ENCODE measurements at regions not wholly inside any gene's neighbourhood (a gene's known extent, or its start where the extent isn't known, plus 50 kb on each side); places are given as distances from the start of the nearest gene placed in this dataset.

- ATAC-seq (replicated peaks in 1 of 4) (no peak), DNase-seq (no peak)
- H3K4me1 Mint-ChIP-seq = no peaks in the 10 kb centered on the region
- 90% methylated on average over 1 of the region's 5 CpGs for WGBS (ENCODE audit: insufficient coverage)
- H3K27me3 Mint-ChIP-seq = peaks cover 0 to 9% of the 10 kb centered on the region in 2 donors
- peaks cover 0 to 2% of the 10 kb centered on the region in 2 experiments for H3K27me3 ChIP-seq (replicated peaks in 1 of 2; ENCODE audit: control insufficient read depth in 2 of 2, extremely low read depth in 1 of 2, insufficient read depth in 2 of 2, low read length in 1 of 2)
- H3K4me3 ChIP-seq (ENCODE audit: control insufficient read depth in 1 of 2, extremely low read depth in 1 of 2, low read length in 1 of 2) = no peak overlapping the region
- H3K4me3 Mint-ChIP-seq = no peak overlapping the region
- ChIA-PET CTCF (interaction anchor here in 1 of 2 donors (1.4 kb wide), 1 partner anchor 12 kb away, joined by 4 read pairs; no protein-coding TSS in a partner anchor), POLR2A (no interaction called here)
- no peak overlapping the region for H3K27ac ChIP-seq (ENCODE audit: low read length)
- no peak overlapping the region for H3K27ac Mint-ChIP-seq
- no peaks in the 10 kb centered on the region for H3K4me1 ChIP-seq (ENCODE audit: control insufficient read depth in 1 of 2, extremely low read depth in 1 of 2, insufficient read depth in 2 of 2, low read length in 2 of 2)
- H3K36me3 ChIP-seq (ENCODE audit: control insufficient read depth in 2 of 2, extremely low read depth in 1 of 2, insufficient read depth in 1 of 2, low read length in 1 of 2) = no peaks in the 10 kb centered on the region
- no peaks in the 10 kb centered on the region for H3K36me3 Mint-ChIP-seq
- no peaks in the 10 kb centered on the region for H3K9me3 ChIP-seq
- H3K9me3 Mint-ChIP-seq = no peaks in the 10 kb centered on the region
Measured at GRCh38 chr6:79789896-79790295, 157.5 kb downstream of the ELOVL4 start.

GRCh38 chr6:79788756-79789155, 157.6 kb downstream of the SH3BGRL2 start:
- no peak overlapping the region for H3K4me3 ChIP-seq (ENCODE audit: control insufficient read depth in 1 of 2, extremely low read depth in 1 of 2, low read length in 1 of 2)
- H3K27me3 ChIP-seq (replicated peaks in 1 of 2; ENCODE audit: control insufficient read depth in 2 of 2, extremely low read depth in 1 of 2, insufficient read depth in 2 of 2, low read length in 1 of 2) = peaks cover 0 to 2% of the 10 kb centered on the region in 2 experiments
- no peaks in the 10 kb centered on the region for H3K4me1 ChIP-seq (ENCODE audit: control insufficient read depth in 1 of 2, extremely low read depth in 1 of 2, insufficient read depth in 2 of 2, low read length in 2 of 2)
- CTCF ChIA-PET = no interaction called here
- Mint-ChIP-seq H3K4me1 (no peaks in the 10 kb centered on the region), H3K9me3 (no peaks in the 10 kb centered on the region), H3K27ac (no peak overlapping the region), H3K4me3 (no peak overlapping the region), H3K36me3 (no peaks in the 10 kb centered on the region), H3K27me3 (peaks cover 0 to 19% of the 10 kb centered on the region in 2 donors)
- 33% methylated on average over 1 of the region's 1 CpG for WGBS (ENCODE audit: insufficient coverage)
- DNase-seq (no peak), ATAC-seq (replicated peaks in 1 of 4) (no peak)
- POLR2A ChIA-PET = no interaction called here
- H3K36me3 ChIP-seq (ENCODE audit: control insufficient read depth in 2 of 2, extremely low read depth in 1 of 2, insufficient read depth in 1 of 2, low read length in 1 of 2) = no peaks in the 10 kb centered on the region
- H3K9me3 ChIP-seq = no peaks in the 10 kb centered on the region
- no peak overlapping the region for H3K27ac ChIP-seq (ENCODE audit: low read length)

- Mint-ChIP-seq H3K27me3 (peaks cover 0 to 17% of the 10 kb centered on the region in 2 donors), H3K9me3 (no peaks in the 10 kb centered on the region), H3K4me3 (no peak overlapping the region), H3K4me1 (no peaks in the 10 kb centered on the region), H3K27ac (no peak overlapping the region), H3K36me3 (no peaks in the 10 kb centered on the region)
- no peak for DNase-seq
- Histone ChIP-seq H3K27ac (ENCODE audit: low read length) (no peak overlapping the region), H3K9me3 (no peaks in the 10 kb centered on the region), H3K4me3 (ENCODE audit: control insufficient read depth in 1 of 2, extremely low read depth in 1 of 2, low read length in 1 of 2) (no peak overlapping the region), H3K27me3 (replicated peaks in 1 of 2; ENCODE audit: control insufficient read depth in 2 of 2, extremely low read depth in 1 of 2, insufficient read depth in 2 of 2, low read length in 1 of 2) (peaks cover 0 to 2% of the 10 kb centered on the region in 2 experiments), H3K4me1 (ENCODE audit: control insufficient read depth in 1 of 2, extremely low read depth in 1 of 2, insufficient read depth in 2 of 2, low read length in 2 of 2) (no peaks in the 10 kb centered on the region), H3K36me3 (ENCODE audit: control insufficient read depth in 2 of 2, extremely low read depth in 1 of 2, insufficient read depth in 1 of 2, low read length in 1 of 2) (no peaks in the 10 kb centered on the region)
- CTCF ChIA-PET = no interaction called here
- POLR2A ChIA-PET = no interaction called here
- WGBS (ENCODE audit: insufficient coverage) = 88% methylated on average over 1 of the region's 3 CpGs
- no peak for ATAC-seq (replicated peaks in 1 of 4)
Measured at GRCh38 chr6:79787626-79788025, 156.5 kb downstream of the SH3BGRL2 start.

- H3K9me3 ChIP-seq = no peaks in the 10 kb centered on the region
- Mint-ChIP-seq H3K4me3 (no peak overlapping the region), H3K27me3 (peaks cover 0 to 17% of the 10 kb centered on the region in 2 donors), H3K9me3 (no peaks in the 10 kb centered on the region), H3K4me1 (no peaks in the 10 kb centered on the region), H3K36me3 (no peaks in the 10 kb centered on the region), H3K27ac (no peak overlapping the region)
- ChIA-PET POLR2A (no interaction called here), CTCF (interaction anchor here in 1 of 2 donors (1.0 kb wide), 1 partner anchor 85 kb away, joined by 3 read pairs; no protein-coding TSS in a partner anchor)
- no peak for DNase-seq
- no peak overlapping the region for H3K4me3 ChIP-seq (ENCODE audit: control insufficient read depth in 1 of 2, extremely low read depth in 1 of 2, low read length in 1 of 2)
- 79% methylated on average over 2 of the region's 3 CpGs for WGBS (ENCODE audit: insufficient coverage)
- no peak for ATAC-seq (replicated peaks in 1 of 4)
- no peak overlapping the region for H3K27ac ChIP-seq (ENCODE audit: low read length)
- no peaks in the 10 kb centered on the region for H3K36me3 ChIP-seq (ENCODE audit: control insufficient read depth in 2 of 2, extremely low read depth in 1 of 2, insufficient read depth in 1 of 2, low read length in 1 of 2)
- H3K27me3 ChIP-seq (replicated peaks in 1 of 2; ENCODE audit: control insufficient read depth in 2 of 2, extremely low read depth in 1 of 2, insufficient read depth in 2 of 2, low read length in 1 of 2) = peaks cover 0 to 2% of the 10 kb centered on the region in 2 experiments
- no peaks in the 10 kb centered on the region for H3K4me1 ChIP-seq (ENCODE audit: control insufficient read depth in 1 of 2, extremely low read depth in 1 of 2, insufficient read depth in 2 of 2, low read length in 2 of 2)
Measured at GRCh38 chr6:79784395-79784753, 153.2 kb downstream of the SH3BGRL2 start.

- H3K27ac Mint-ChIP-seq = no peak overlapping the region
- DNase-seq (no peak), ATAC-seq (replicated peaks in 1 of 4) (no peak)
- ChIA-PET POLR2A (no interaction called here), CTCF (no interaction called here)
- H3K27me3 Mint-ChIP-seq = peaks cover 0 to 17% of the 10 kb centered on the region in 2 donors
- peaks cover 0 to 2% of the 10 kb centered on the region in 2 experiments for H3K27me3 ChIP-seq (replicated peaks in 1 of 2; ENCODE audit: control insufficient read depth in 2 of 2, extremely low read depth in 1 of 2, insufficient read depth in 2 of 2, low read length in 1 of 2)
- H3K9me3 Mint-ChIP-seq = no peaks in the 10 kb centered on the region
- H3K4me1 ChIP-seq (ENCODE audit: control insufficient read depth in 1 of 2, extremely low read depth in 1 of 2, insufficient read depth in 2 of 2, low read length in 2 of 2) = no peaks in the 10 kb centered on the region
- H3K4me1 Mint-ChIP-seq = no peaks in the 10 kb centered on the region
- H3K4me3 ChIP-seq (ENCODE audit: control insufficient read depth in 1 of 2, extremely low read depth in 1 of 2, low read length in 1 of 2) = no peak overlapping the region
- no peak overlapping the region for H3K4me3 Mint-ChIP-seq
- no peaks in the 10 kb centered on the region for H3K36me3 ChIP-seq (ENCODE audit: control insufficient read depth in 2 of 2, extremely low read depth in 1 of 2, insufficient read depth in 1 of 2, low read length in 1 of 2)
- no peak overlapping the region for H3K27ac ChIP-seq (ENCODE audit: low read length)
- 90% methylated on average over 2 of the region's 4 CpGs for WGBS (ENCODE audit: insufficient coverage)
- no peaks in the 10 kb centered on the region for H3K9me3 ChIP-seq
- no peaks in the 10 kb centered on the region for H3K36me3 Mint-ChIP-seq
Measured at GRCh38 chr6:79783670-79784394, 152.7 kb downstream of the SH3BGRL2 start.

GRCh38 chr6:79782792-79783580, 151.9 kb downstream of the SH3BGRL2 start:
- ChIA-PET CTCF (interaction anchor here in 1 of 2 donors (0.6 to 0.7 kb wide), 3 partner anchors 10 to 238 kb away, joined by 3 to 4 read pairs (median 3); no protein-coding TSS in a partner anchor), POLR2A (no interaction called here)
- peaks cover 0 to 17% of the 10 kb centered on the region in 2 donors for H3K27me3 Mint-ChIP-seq
- H3K27ac Mint-ChIP-seq = no peak overlapping the region
- Histone ChIP-seq H3K27ac (ENCODE audit: low read length) (no peak overlapping the region), H3K36me3 (ENCODE audit: control insufficient read depth in 2 of 2, extremely low read depth in 1 of 2, insufficient read depth in 1 of 2, low read length in 1 of 2) (no peaks in the 10 kb centered on the region), H3K27me3 (replicated peaks in 1 of 2; ENCODE audit: control insufficient read depth in 2 of 2, extremely low read depth in 1 of 2, insufficient read depth in 2 of 2, low read length in 1 of 2) (peaks cover 2 to 5% of the 10 kb centered on the region in 2 experiments), H3K4me3 (ENCODE audit: control insufficient read depth in 1 of 2, extremely low read depth in 1 of 2, low read length in 1 of 2) (no peak overlapping the region), H3K4me1 (ENCODE audit: control insufficient read depth in 1 of 2, extremely low read depth in 1 of 2, insufficient read depth in 2 of 2, low read length in 2 of 2) (peaks cover 0 to 5% of the 10 kb centered on the region in 2 experiments), H3K9me3 (no peaks in the 10 kb centered on the region)
- no peak for ATAC-seq (replicated peaks in 1 of 4)
- no peak for DNase-seq
- H3K36me3 Mint-ChIP-seq = no peaks in the 10 kb centered on the region
- 61% methylated on average over 3 of the region's 5 CpGs for WGBS (ENCODE audit: insufficient coverage)
- no peaks in the 10 kb centered on the region for H3K9me3 Mint-ChIP-seq
- H3K4me3 Mint-ChIP-seq = no peak overlapping the region
- H3K4me1 Mint-ChIP-seq = peaks cover under 1 to 4% (median 2%) of the 10 kb centered on the region in 3 donors
